ENCODE measurements at regions not wholly inside any gene's neighbourhood (a gene's known extent, or its start where the extent isn't known, plus 50 kb on each side); places are given as distances from the start of the nearest gene placed in this dataset.

DNA sequence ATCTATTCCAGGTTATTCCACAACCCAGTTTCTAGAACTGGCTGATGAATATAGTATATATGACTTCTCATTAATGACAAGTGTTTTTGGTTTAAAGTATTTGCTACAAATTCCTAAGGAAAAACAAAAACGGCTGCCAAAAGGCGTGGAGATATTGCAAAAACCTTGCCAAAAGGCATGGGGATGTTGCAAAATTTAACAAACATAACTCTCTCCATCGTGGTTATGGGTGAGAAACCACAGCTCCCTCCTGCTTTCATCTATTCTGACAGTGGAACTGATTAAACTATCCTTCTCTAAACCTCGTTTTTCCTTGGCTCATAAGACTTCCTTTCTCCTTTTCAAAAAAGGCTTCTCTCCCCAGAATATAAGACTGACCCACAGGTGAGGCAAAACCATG, 342.0 kb upstream of the PDZRN3 start:
- no peak for FAIRE-seq
- DNase-seq (ENCODE audit: low read depth, low spot score): no peak
- Histone ChIP-seq H3K79me2 (ENCODE audit: control insufficient read depth, insufficient read depth, low read length) (no peaks in the 10 kb centered on the region), H3K4me1 (ENCODE audit: control insufficient read depth, insufficient read depth, low read length) (no peaks in the 10 kb centered on the region), H3K27me3 (replicated peaks in 1 of 2; ENCODE audit: control insufficient read depth in 2 of 2, insufficient read depth in 2 of 2, low read length in 1 of 2) (no peaks in the 10 kb centered on the region), H3K36me3 (ENCODE audit: control insufficient read depth in 2 of 2, insufficient read depth in 2 of 2, low read length in 1 of 2) (no peaks in the 10 kb centered on the region), H3K4me2 (ENCODE audit: control insufficient read depth, insufficient read depth) (no peak overlapping the region), H2AFZ (ENCODE audit: control insufficient read depth, low read depth, low read length) (no peak overlapping the region), H3K9me3 (replicated peaks; ENCODE audit: control insufficient read depth, insufficient read depth, low read length) (no peaks in the 10 kb centered on the region), H3K9ac (ENCODE audit: control insufficient read depth, insufficient read depth, low read length) (no peak overlapping the region), H3K4me3 (no peak overlapping the region), H4K20me1 (ENCODE audit: control insufficient read depth, insufficient read depth) (no peaks in the 10 kb centered on the region), H3K27ac (ENCODE audit: control insufficient read depth, insufficient read depth) (no peak overlapping the region)
- WGBS (ENCODE audit: insufficient coverage, insufficient replicate concordance, low lambda C conversion rate, missing lambda C conversion rate): 0% methylated on average over 4 of the region's 4 CpGs
- in situ Hi-C loops (cut with MboI) (no loop called here), intact Hi-C loops (cut with micrococcal nuclease; ENCODE audit: unreplicated experiment) (no loop called here)
- SMC1A ChIA-PET (ENCODE audit: uncharacterized antibody, unreplicated experiment): no interaction called here
- BruUV-seq (replicated peaks): no TSS peak
- POLR2A ChIA-PET: interaction anchor here (0.8 kb wide), 1 partner anchor 10 kb away, joined by 4 read pairs; no protein-coding TSS in a partner anchor
- CTCF ChIA-PET: no interaction called here
- no peak for TF ChIP-seq NR2C2 (IDR thresholded peaks at IDR 0.05; ENCODE audit: borderline replicate concordance, control insufficient read depth, insufficient read length, low read depth)
- TF ChIP-seq NFIC (IDR thresholded peaks at IDR 0.05; ENCODE audit: low read depth, low read length): no peak
- TF ChIP-seq, protein P1, sequence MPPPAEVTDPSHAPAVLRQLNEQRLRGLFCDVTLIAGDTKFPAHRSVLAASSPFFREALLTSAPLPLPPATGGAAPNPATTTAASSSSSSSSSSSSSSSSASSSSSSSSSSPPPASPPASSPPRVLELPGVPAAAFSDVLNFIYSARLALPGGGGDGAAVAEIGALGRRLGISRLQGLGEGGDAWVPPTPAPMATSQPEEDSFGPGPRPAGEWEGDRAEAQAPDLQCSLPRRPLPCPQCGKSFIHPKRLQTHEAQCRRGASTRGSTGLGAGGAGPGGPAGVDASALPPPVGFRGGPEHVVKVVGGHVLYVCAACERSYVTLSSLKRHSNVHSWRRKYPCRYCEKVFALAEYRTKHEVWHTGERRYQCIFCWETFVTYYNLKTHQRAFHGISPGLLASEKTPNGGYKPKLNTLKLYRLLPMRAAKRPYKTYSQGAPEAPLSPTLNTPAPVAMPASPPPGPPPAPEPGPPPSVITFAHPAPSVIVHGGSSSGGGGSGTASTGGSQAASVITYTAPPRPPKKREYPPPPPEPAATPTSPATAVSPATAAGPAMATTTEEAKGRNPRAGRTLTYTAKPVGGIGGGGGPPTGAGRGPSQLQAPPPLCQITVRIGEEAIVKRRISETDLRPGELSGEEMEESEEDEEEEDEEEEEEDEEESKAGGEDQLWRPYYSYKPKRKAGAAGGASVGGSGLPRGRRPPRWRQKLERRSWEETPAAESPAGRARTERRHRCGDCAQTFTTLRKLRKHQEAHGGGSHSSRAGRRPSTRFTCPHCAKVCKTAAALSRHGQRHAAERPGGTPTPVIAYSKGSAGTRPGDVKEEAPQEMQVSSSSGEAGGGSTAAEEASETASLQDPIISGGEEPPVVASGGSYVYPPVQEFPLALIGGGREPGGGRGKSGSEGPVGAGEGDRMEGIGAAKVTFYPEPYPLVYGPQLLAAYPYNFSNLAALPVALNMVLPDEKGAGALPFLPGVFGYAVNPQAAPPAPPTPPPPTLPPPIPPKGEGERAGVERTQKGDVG (CRISPR knock-in tag; IDR thresholded peaks at IDR 0.05): no peak
- no peak for TF ChIP-seq ZNF24 (IDR thresholded peaks at IDR 0.05)
- TF ChIP-seq EGR1 (IDR thresholded peaks at IDR 0.05; ENCODE audit: borderline replicate concordance in 1 of 2, low read depth in 2 of 2, low read length in 2 of 2): no peak
- TF ChIP-seq MEF2B (IDR thresholded peaks at IDR 0.05; ENCODE audit: partially characterized antibody, poor library complexity, severe bottlenecking): no peak
- RAD21 ChIA-PET (ENCODE audit: unreplicated experiment): no interaction called here
- no peak for ATAC-seq

Data from GM12878 (cell line).